OCI-LY3 (cell line): ENCODE measurements at regions not wholly inside any gene's neighbourhood (a gene's known extent, or its start where the extent isn't known, plus 50 kb on each side); places are given as distances from the start of the nearest gene placed in this dataset.

Experiments used
- H2AFZ ChIP-seq: fragments of 200-600, 300-600 bp; shearing (Covaris generic); 2 replicates; pipeline ENCODE4 v1.6.0; 2014; ENCODE audit warnings: antibody characterized with exemption, low read depth, low read length
- H3K27ac ChIP-seq: fragments of 200-600, 300-600 bp; sonication (generic); 2 replicates; pipeline ENCODE4 v1.5.1; 2014; ENCODE audit warnings: mild to moderate bottlenecking, low read length, moderate library complexity, mixed read lengths
- H3K27me3 ChIP-seq: fragments of 200-600, 300-600 bp; sonication (generic); 2 replicates; pipeline ENCODE4 v1.6.1; 2014; ENCODE audit warnings: low read depth, low read length, mixed read lengths
- H3K36me3 ChIP-seq: fragments of 200-600, 300-600 bp; sonication (generic); replicated peaks from 2 replicates; pipeline ENCODE3; 2014; ENCODE audit warnings: low read depth, low read length, mixed read lengths
- H3K4me1 ChIP-seq: fragments of 300-600, 200-600 bp; sonication (generic); 2 replicates; pipeline ENCODE4 v1.6.1; 2014; ENCODE audit warnings: low read length, mixed read lengths
- H3K4me2 ChIP-seq: fragments of 200-600, 300-600 bp; sonication (generic); 2 replicates; pipeline ENCODE4 v1.6.1; 2014; ENCODE audit warnings: low read length, mixed read lengths
- H3K4me3 ChIP-seq: fragments of 300-600, 200-600 bp; sonication (generic); 2 replicates; pipeline ENCODE4 v1.5.1; 2014; ENCODE audit warnings: antibody characterized with exemption, mild to moderate bottlenecking, low read length, moderate library complexity
- H3K79me2 ChIP-seq: fragments of 300-600, 200-600 bp; shearing (Covaris generic); 2 replicates; pipeline ENCODE4 v1.6.1; 2014; ENCODE audit warnings: mild to moderate bottlenecking, low read length, mixed read lengths
- H3K9ac ChIP-seq: fragments of 300-600, 200-600 bp; shearing (Covaris generic); 2 replicates; pipeline ENCODE4 v1.6.0; 2014; ENCODE audit warnings: mild to moderate bottlenecking, low read length, moderate library complexity
- H3K9me3 ChIP-seq: fragments of 200-600, 300-600 bp; shearing (Covaris generic); 2 replicates; pipeline ENCODE4 v1.6.1; 2014; ENCODE audit warnings: low read length, mixed read lengths; ENCODE audit not compliant: insufficient read depth
- H4K20me1 ChIP-seq: fragments of 200-600, 300-600 bp; sonication (generic); 2 replicates; pipeline ENCODE4 v1.6.1; 2016; ENCODE audit warnings: low read length, mixed read lengths; ENCODE audit not compliant: insufficient read depth
- CTCF ChIP-seq: fragments of 200-600, 300-600 bp; sonication (generic); IDR thresholded peaks from 2 replicates; pipeline ENCODE4 v1.5.1; 2014; ENCODE audit warnings: antibody characterized with exemption, low read length, low read depth
- EZH2phosphoT487 ChIP-seq: fragments of 200-600 bp; shearing (Covaris generic); IDR thresholded peaks from 2 replicates; pipeline ENCODE4 v1.6.1; 2018; ENCODE audit warnings: antibody characterized with exemption, mixed run types, low read depth

- TF ChIP-seq EZH2phosphoT487 (no peak), CTCF (no peak)
- Histone ChIP-seq H3K9me3 (no peaks in the 10 kb centered on the region), H3K79me2 (no peaks in the 10 kb centered on the region), H3K9ac (no peak overlapping the region), H2AFZ (no peak overlapping the region), H3K4me3 (no peak overlapping the region), H3K4me2 (no peak overlapping the region), H4K20me1 (no peaks in the 10 kb centered on the region), H3K36me3 (no peaks in the 10 kb centered on the region), H3K4me1 (no peaks in the 10 kb centered on the region), H3K27me3 (no peaks in the 10 kb centered on the region), H3K27ac (no peak overlapping the region)
These were observed 85.8 kb upstream of the NELL2 start for GRCh38 chr12:44961887-44962286.

- Histone ChIP-seq H3K79me2 (no peaks in the 10 kb centered on the region), H3K4me1 (no peaks in the 10 kb centered on the region), H3K4me2 (no peak overlapping the region), H3K9me3 (no peaks in the 10 kb centered on the region), H3K9ac (no peak overlapping the region), H3K36me3 (no peaks in the 10 kb centered on the region), H3K27me3 (no peaks in the 10 kb centered on the region), H3K27ac (no peak overlapping the region), H2AFZ (no peak overlapping the region), H3K4me3 (no peak overlapping the region), H4K20me1 (no peaks in the 10 kb centered on the region)
- TF ChIP-seq CTCF (no peak), EZH2phosphoT487 (no peak)
These were observed 84.7 kb upstream of the NELL2 start for GRCh38 chr12:44960856-44961255.

- TF ChIP-seq EZH2phosphoT487 (no peak), CTCF (no peak)
- H3K79me2 ChIP-seq: no peaks in the 10 kb centered on the region
- H3K9ac ChIP-seq: no peak overlapping the region
- no peak overlapping the region for H3K4me2 ChIP-seq
- no peaks in the 10 kb centered on the region for H4K20me1 ChIP-seq
- H3K27ac ChIP-seq: no peak overlapping the region
- no peaks in the 10 kb centered on the region for H3K36me3 ChIP-seq
- no peaks in the 10 kb centered on the region for H3K4me1 ChIP-seq
- no peak overlapping the region for H3K4me3 ChIP-seq
- no peak overlapping the region for H2AFZ ChIP-seq
- H3K27me3 ChIP-seq: no peaks in the 10 kb centered on the region
- H3K9me3 ChIP-seq: no peaks in the 10 kb centered on the region
These were observed 84.3 kb upstream of the NELL2 start for GRCh38 chr12:44960423-44960822.

GRCh38 chr12:44947163-44947562 lies 71.0 kb upstream of the NELL2 start:
- Histone ChIP-seq H3K27ac (no peak overlapping the region), H4K20me1 (no peaks in the 10 kb centered on the region), H3K4me3 (no peak overlapping the region), H3K9me3 (no peaks in the 10 kb centered on the region), H3K4me2 (no peak overlapping the region), H3K36me3 (no peaks in the 10 kb centered on the region), H3K9ac (no peak overlapping the region), H3K79me2 (no peaks in the 10 kb centered on the region), H3K4me1 (peaks cover 6% of the 10 kb centered on the region; the same call in 1 of the 2 replicates), H3K27me3 (peaks cover 9% of the 10 kb centered on the region; the same call in 1 of the 2 replicates), H2AFZ (no peak overlapping the region)
- TF ChIP-seq EZH2phosphoT487 (no peak), CTCF (no peak)
